GM19438 (cell line): ENCODE measurements at regions not wholly inside any gene's neighbourhood (a gene's known extent, or its start where the extent isn't known, plus 50 kb on each side); places are given as distances from the start of the nearest gene placed in this dataset.

ENCODE experiments used
- ATAC-seq: cut with Tn5 transposase; IDR thresholded peaks from one replicate; pipeline ENCODE4 v1.9.1; 2021; ENCODE audit warnings: low read depth; ENCODE audit not compliant: unreplicated experiment

DNA sequence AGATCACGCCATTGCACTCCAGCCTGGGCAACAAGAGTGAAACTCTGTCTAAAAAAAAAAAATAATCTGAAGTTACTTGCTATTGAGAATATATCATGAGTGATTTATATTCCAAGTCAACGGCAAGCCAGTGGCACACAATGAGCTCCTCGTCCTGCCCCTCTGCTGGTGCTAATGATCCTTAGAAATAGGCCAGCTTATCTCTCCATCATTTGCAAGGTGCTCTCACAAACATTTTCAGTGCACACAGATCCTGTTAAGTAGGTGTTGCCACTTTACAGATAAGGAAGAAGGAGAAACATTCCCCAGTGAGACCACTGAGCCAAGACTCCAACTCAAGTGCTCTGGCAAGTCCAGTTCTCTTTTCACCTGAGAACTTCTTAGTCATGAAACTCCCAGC lies 91.3 kb upstream of the GPR45 start:
- no peak for ATAC-seq

DNA sequence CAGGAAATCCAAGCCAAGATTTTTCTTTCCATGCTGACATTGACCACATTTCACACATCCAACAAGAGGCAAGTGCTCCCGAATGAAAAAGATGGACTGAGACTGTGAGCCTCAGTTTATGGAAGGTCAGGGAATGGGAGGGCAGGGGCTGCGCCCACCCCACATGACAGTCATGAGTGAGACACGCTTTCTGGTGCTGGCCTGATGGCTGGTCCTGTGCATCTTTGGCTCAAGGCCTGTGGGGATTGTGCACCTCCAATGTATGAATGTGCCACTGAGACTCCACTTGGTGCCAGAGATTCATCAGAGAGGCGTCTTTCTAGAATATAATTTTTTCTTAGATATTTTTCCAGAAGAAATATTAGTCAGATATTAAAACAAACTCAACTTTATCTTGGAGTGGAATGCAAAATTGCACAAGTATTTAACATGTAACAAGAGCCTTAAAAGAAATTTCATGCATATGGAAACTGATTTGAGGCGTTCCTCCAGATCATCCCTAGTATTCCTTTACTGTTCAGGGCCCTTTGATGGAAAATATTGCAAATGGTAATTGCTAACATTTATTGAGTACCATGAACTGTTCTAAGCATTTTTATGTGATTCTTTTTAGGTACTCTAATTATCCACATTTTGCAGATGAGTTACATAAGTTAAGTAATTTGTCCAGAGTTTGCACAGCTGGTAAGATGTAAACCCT lies 87.3 kb upstream of the GPR45 start:
- no peak for ATAC-seq

DNA sequence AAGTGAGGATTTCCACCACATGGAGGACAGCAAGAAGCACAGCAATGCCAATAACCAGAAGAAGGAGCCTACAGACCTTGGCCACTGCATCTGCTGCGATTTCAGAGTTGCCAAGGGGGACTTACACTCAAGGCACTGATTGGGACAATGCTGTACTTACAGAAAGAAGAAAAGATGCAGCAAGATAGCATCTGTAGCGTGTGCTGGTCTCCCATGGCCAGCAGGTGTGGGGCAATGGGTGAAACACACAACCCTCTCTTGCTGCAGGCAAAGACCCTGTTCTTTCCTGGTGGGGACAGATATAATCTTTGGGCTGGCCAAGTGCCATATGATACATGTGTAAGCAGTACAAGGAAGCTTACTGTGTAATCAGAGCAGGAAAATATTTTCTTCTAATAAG lies 85.4 kb upstream of the GPR45 start:
- no peak for ATAC-seq

DNA sequence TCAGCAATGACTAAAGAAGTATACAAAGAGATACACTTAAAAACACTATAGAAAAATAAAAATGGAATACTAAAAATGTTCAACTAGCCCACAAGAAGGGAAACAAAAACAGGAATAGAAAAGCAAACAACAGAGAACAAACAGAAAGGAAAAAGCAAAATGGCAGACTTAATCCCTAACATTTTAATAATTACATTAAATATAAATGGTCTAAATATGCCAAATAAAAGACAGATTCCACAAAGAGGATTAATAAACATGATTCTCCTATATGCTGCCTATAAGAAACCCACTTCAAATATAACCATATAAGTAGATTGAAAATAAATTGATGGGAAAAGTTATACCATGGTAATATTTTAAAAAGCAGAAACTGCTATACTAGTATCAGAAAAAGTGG lies 83.5 kb upstream of the GPR45 start:
- no peak for ATAC-seq

DNA sequence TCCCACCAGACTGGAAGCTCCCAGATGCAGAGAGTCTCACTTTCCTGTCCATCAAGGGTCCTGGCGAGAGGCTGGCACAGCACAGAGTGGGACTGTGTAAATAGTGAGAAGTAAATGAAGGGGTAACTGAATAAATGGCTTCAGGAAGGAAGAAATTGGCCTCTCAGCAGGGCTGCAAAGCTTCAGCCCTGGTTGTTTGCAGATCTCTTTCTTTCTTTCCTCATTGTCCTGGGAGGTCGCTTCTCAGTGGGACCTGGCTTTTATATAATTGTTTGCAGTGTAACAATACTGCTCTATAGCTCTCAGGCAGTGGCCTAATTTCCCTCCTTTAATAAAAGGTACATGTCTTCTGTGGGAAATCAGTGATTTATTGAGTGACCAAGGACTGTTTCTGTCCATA lies 74.9 kb upstream of the GPR45 start:
- no peak for ATAC-seq

DNA sequence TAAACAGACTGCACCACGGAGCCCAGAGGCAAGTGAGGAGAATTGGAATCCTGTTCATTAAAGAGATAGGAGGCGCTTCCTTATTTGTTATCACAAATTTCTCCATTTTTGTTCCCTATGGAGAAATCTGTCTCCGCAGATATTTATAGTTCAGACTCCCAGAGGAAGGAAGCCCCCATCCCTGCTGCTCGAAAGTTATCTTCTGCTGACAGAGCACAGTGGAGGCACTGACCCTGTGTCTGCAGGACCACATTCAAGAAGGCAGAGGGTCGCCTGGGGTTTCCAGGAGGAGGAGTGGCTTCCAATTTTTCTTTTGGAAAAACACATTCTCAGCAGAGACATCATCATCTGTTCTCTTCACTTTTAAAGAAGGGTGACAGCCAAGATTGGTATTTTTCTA lies 73.0 kb upstream of the GPR45 start:
- ATAC-seq = no peak

DNA sequence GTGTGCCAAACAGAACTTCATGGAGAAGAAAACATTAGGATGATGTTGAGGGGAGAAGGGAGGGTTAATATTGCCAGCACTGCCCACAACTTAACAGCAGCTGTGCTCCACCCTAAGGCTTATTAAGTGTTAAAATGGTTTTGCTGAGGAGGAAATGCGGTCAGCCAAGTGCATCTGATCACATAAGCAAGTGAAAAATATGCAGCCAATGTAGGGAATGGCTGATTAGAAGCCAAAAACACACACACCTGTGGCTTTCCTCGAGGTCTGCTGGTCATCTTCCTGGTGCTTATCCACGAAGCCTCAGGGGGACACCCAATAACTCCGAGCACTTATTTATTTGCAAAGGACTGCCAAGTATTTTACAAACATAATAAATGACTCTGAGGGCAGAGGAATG lies 66.3 kb upstream of the GPR45 start:
- no peak for ATAC-seq

DNA sequence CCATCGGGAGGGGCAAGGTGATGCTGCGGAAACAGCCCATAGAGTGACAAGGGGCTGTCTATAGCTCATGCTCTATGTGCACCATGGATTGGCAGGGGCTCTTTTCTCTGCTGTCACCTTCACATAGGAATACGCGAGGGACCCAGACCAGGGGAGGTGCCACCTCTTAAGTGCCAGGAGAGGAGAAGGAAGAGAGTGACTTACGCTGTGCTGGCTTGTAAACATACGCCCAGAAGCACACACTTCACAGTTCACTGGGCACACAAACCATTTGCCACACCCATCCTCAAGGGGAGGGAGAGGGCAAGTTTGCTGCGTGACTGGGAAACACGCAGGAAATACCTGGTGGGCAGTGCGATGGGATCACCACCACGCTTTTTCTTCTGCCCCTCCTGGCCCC lies 65.1 kb upstream of the GPR45 start:
- no peak for ATAC-seq

DNA sequence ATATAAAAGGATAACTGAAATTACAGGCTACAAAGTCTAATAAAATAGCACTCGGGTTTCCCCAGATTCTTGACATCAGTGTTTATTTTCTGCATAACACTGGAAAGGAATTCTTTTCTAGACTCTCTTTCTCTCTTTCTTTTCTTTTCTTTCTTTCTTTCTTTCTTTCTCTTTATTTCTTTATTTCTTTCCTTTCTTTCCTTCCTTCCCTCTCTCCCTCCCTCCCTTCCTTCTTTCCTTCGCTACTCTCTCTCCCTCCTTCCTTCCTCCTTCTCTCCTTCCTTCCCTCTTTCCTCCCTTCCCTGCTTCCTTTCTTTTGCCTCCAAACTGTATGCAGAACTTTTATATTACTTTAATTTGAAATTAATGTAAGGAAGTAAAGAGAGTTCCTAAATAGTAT lies 64.5 kb upstream of the GPR45 start:
- no peak for ATAC-seq

DNA sequence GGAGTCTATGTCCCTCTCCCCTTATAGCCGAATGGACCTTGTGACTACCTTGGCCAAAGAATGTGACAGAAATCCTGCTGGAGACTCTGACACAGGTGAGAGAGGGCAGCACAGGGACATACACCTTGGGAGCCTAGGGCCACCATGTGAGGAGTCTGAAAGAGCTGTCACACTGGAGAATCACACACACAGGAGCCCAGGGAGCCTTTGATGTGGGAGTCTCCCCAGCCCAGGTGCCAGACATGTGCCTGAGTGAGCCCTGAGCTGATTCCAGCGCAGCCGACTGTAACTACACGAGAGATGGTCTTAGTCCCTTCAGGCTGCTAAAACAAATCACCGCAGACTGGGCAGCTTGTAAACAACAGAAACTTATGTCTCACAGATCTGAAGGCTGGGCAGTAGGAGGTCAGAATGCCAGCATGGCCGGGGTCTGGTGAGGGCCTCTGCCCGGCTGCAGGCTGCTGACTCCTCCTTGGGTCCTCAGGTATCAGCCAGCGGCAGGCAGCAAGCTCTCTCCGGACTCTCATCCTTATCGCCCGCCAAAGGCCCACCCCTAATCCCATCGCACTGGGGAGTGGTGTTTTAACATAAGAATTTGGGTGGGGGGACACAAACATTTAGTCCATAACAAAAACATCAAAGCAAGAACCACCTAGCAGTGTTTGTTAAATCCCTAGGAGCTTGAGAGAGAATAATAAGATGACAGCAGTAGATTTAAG lies 63.8 kb upstream of the GPR45 start:
- ATAC-seq = no peak

DNA sequence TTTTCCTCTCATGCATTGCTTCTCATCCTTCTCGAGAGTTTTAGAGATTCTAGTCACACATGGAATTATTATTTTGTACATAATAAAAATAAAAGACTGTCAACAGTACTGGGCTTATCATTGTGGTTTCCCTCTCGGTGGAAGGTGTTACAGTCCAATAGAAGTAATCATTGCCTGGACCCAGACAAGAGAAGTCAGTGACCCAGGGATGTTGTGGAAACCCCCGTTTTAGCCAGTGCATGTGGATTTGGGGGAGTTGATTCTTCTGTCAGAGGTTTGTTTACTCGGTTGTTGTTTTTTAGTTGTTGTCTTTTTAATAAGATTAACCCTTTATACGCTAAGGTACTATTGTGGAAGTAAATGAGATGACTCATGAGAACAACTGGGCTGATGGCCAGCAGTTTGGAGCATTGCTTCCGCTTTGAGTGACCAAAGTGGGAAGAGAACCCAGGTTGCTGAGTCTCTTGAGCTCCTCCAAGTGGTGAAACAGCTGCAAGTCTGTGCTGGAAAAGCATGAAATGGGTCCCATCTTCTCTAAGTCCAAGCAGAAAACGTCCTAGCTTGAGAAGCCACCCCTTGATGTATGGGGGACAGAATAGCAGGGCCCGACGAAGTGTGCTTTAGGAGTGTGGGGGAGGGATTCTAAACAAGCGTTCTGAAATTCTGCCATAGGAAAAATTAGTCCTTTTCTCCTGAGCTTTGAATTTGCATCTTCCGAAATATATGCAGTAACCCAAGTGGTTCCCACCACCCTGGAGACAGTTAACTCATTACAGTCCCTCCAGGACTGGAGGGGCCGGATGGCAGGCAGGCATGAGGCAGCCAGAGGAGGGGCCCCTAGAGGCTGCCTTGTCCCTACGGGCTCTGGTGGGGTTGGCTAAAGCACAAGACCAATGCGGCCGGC lies 61.8 kb upstream of the GPR45 start:
- ATAC-seq = no peak

DNA sequence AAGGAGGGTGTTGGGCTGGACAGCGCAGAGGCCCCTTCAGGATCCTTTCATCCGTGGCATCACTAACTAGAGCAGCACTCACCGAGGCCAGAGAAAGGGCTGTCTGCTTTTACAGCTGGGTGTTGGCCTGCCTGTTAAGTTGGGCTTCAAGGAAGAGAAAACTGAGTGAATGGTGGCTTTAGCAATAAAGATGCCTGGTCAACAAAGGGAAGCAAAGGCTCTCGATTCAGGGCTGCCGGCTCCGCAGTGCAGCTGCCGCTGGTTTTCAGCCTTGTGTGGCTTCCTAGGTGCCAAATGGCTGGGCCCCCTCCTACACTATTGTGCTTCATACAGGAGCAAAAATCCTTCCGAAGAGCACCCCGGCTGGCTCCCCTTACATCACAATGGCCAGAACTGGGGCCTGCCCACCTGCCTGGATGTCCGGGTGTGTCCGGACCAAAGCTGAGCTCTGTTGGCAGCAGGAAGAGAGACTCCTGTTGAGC lies 61.0 kb upstream of the GPR45 start:
- ATAC-seq = no peak

DNA sequence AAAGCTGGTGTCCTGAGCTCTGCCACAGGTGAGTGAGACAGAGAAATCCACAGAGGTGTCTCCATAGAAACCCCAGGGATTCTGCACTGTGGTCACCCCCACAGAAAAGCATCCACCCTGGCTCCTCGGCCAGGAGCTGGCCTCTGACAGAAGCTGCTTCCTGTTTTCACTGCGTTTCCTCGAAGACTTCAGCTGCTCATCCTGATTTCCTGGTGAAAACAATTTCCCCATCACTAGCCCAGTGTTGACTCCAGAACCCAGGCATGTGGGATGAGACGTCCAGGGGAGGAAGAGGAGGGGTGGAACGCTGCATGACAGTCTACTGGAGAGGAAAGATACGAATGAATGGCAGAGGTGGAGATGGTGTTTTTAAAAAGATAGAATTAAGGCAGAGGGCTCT lies 60.3 kb upstream of the GPR45 start:
- no peak for ATAC-seq

DNA sequence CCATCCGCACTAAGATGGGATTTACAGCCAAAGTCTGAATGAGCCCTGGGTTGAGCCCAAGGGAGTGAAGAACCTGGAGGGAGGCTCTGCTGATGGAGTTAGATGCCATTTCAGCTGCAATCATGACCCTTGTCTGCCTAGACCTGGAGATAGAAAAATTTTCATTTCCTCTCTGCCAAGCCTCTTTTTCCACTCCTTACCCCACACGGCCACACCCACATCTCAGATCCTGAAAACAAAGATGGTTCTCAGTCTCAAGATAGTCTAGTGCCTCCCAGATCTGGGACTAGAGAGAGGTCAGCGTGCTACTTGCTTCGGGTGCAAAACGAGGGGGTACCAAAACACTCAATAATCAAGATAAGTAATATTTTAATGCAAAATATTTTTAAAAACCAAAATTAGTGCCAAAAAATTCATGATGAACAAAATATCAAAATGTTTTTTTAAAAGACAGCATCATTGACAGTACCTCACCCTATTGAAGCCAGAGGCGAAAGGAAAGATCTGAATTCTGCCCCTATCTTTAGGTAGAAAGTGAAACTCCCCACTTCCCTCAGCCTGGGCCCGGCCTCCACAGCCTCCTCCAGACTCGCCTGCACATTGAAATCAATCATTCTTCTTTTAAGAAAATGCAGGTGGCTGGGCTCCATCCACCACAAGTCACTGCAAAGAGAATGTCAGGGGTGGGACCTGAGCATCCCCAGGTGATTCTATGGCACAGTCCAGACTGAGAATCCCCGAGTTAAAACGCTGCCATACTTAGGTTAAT lies 57.8 kb upstream of the GPR45 start:
- ATAC-seq = peak; percentile 63

DNA sequence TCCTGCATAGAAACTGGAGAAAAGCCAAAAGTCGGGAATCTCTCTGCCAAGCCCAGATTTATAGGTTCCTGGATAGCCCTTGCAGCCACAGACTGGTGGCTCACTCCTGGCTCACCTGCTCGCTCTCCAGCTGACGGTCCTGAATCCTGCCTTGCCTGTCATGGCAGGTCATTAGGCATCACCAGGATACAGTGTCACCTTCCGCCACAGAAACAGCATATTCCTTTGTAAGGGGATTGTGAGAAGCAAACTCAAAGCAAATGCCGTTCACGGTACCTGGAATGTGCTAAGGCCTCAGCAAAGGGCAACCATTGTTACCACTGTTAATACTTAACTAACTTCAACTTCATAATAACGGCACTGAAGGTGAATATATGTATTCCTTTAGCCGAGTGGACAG lies 57.1 kb upstream of the GPR45 start:
- no peak for ATAC-seq

DNA sequence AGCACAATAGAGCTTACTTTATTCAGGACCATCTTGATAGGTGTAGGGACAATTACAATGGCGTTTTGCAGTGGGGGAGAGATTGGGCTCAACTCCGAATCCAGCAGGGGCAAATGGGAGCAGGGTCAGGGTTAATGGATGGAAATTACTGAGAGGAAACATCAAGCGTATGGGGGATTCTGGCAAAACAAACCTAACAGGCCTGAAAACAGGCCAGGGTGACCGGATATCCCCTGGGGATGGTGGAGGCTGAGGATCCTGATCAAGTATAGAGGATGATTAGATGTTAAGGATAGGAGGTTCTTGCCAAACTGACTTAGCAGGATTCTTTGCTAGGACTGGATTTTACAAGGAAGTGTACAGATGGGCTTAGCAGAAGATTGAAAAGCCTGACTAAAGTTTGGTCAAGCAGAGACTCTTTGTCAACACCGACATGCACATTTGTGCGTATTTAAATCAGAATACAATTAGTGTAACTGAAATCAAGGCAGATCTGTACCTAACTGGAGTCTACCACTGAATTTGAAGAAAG lies 54.5 kb upstream of the GPR45 start:
- ATAC-seq = no peak

DNA sequence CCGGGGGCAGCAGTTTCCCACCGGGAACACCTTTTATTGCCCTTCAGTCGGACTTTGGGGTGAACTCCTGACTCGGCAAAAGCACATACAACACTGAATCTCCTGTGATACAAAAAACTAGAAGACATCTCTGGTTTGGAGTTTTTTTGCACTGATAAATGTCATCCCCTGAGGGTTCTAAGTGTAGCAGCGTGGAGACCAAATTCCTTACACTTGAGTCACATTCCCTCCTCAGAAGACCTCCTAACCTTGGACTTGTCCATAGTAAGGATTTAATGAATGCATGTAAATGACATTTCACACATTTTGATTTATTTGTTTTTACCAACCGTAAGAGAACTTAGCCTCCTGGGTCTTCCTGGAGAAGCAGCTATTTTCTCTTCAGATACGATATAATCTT lies 54.0 kb upstream of the GPR45 start:
- ATAC-seq = no peak

DNA sequence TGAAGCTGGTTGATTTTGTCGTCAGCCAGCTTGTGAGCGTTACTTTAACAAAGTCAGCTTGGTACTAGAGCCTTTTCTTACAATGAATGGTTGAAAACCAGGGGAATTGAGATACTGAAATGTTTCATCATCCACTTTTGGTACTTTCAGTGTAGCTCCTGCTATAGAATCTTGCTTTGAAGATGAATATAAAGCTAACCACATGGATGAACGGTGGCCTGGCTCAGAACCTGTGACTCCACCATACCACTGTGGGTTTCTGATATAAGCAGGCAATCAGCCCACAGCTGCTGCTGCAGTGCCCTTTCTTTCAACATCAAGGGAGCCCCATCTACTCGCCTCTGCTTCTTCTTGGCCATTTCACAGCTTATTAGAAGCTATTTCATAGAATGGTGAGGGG lies 53.2 kb upstream of the GPR45 start:
- no peak for ATAC-seq
